Common myeloid progenitor, CD34-positive (primary cell): ENCODE measurements at regions not wholly inside any gene's neighbourhood (a gene's known extent, or its start where the extent isn't known, plus 50 kb on each side); places are given as distances from the start of the nearest gene placed in this dataset.

Experiments used
- CTCF ChIA-PET: fragments of 350-600 bp; sonication (Branson Sonifier 250); formaldehyde crosslinking; loops from one replicate; lab custom pipeline; 2021; ENCODE audit warnings: antibody characterized with exemption; lab: Charles Lee
- POLR2A ChIA-PET: fragments of 350-600 bp; sonication (Branson Sonifier 250); formaldehyde crosslinking; loops from one replicate; lab custom pipeline; 2021; ENCODE audit warnings: antibody characterized with exemption; lab: Charles Lee
- DNase-seq, 3 donors: peaks; one replicate each; pipeline versions ENCODE4 v3.0.0 to v3.0.0-alpha.2; 2013
- H3K27ac ChIP-seq, 2 experiments: 1 replicate in 1 of 2; 2 replicates in 1 of 2; pipeline ENCODE4 v1.7.0; 2013; ENCODE audit warnings: inconsistent platforms in 2 of 2, low read length in 2 of 2, mild to moderate bottlenecking in 2 of 2, low read depth in 1 of 2, moderate library complexity in 1 of 2; ENCODE audit not compliant: severe bottlenecking in 2 of 2, insufficient read depth in 1 of 2, poor library complexity in 1 of 2
- H3K27me3 ChIP-seq, 5 experiments: replicated peaks in 2 of 5; 1 replicate in 3 of 5; 2 replicates in 2 of 5; pipeline versions ENCODE4 v1.6.1 to v1.7.0; 2013; ENCODE audit warnings: low read length in 4 of 5, mild to moderate bottlenecking in 2 of 5, moderate library complexity in 2 of 5, inconsistent platforms in 1 of 5; ENCODE audit not compliant: insufficient read depth in 5 of 5, control insufficient read depth in 4 of 5
- H3K36me3 ChIP-seq, 4 experiments: 1 replicate in 2 of 4; 2 replicates in 2 of 4; pipeline versions ENCODE4 v1.6.1 to v1.7.0; 2013; ENCODE audit warnings: low read length in 3 of 4, control low read depth in 1 of 4, mild to moderate bottlenecking in 1 of 4; ENCODE audit not compliant: control insufficient read depth in 4 of 4, insufficient read depth in 4 of 4
- H3K4me1 ChIP-seq, 4 experiments: 1 replicate in 3 of 4; 2 replicates in 1 of 4; pipeline versions ENCODE4 v1.6.1 to v1.7.1; 2013; ENCODE audit warnings: low read length in 3 of 4, mild to moderate bottlenecking in 3 of 4, control low read depth in 1 of 4, inconsistent platforms in 1 of 4, moderate library complexity in 1 of 4; ENCODE audit not compliant: control insufficient read depth in 4 of 4, insufficient read depth in 4 of 4; ENCODE audit errors: control extremely low read depth in 1 of 4
- H3K4me3 ChIP-seq, 7 experiments: 1 replicate in 4 of 7; 2 replicates in 3 of 7; pipeline versions ENCODE4 v1.5.1 to v1.7.0; 2013; ENCODE audit warnings: mild to moderate bottlenecking in 7 of 7, low read length in 6 of 7, moderate library complexity in 6 of 7, inconsistent platforms in 2 of 7, low read depth in 2 of 7, control low read depth in 1 of 7; ENCODE audit not compliant: insufficient read depth in 4 of 7, control insufficient read depth in 1 of 7; ENCODE audit errors: extremely low read depth in 1 of 7
- H3K9me3 ChIP-seq, 5 experiments: 1 replicate in 4 of 5; 2 replicates in 1 of 5; pipeline versions ENCODE4 v1.6.1 to v1.7.1; 2013; ENCODE audit warnings: low read length in 4 of 5, mild to moderate bottlenecking in 2 of 5, inconsistent platforms in 1 of 5, low read depth in 1 of 5, moderate library complexity in 1 of 5; ENCODE audit not compliant: control insufficient read depth in 4 of 5, insufficient read depth in 2 of 5; ENCODE audit errors: control extremely low read depth in 1 of 5
- WGBS: methylation state at CpG from one replicate; pipeline ENCODE4 v1.1.5; 2013; ENCODE audit not compliant: insufficient coverage; 5-methylcytosine and 5-hydroxymethylcytosine counted together

- no peak overlapping the region for H3K4me3 ChIP-seq
- H3K9me3 ChIP-seq = peaks cover 0 to 10% (median 0%) of the 10 kb centered on the region in 5 experiments
- no CpG with 5 or more reads among the region's 1 CpG for WGBS
- H3K36me3 ChIP-seq = no peaks in the 10 kb centered on the region
- no peak overlapping the region for H3K27ac ChIP-seq
- CTCF ChIA-PET = no interaction called here
- H3K4me1 ChIP-seq = no peaks in the 10 kb centered on the region
- no peaks in the 10 kb centered on the region for H3K27me3 ChIP-seq
- POLR2A ChIA-PET = no interaction called here
- DNase-seq = no peak
Measured at GRCh38 chr5:101948615-101949014, 347.5 kb downstream of the SLCO4C1 start.

- Histone ChIP-seq H3K27me3 (no peaks in the 10 kb centered on the region), H3K4me1 (peaks cover 0 to 2% (median 0%) of the 10 kb centered on the region in 4 experiments), H3K27ac (no peak overlapping the region), H3K36me3 (no peaks in the 10 kb centered on the region), H3K4me3 (no peak overlapping the region), H3K9me3 (peaks cover 0 to 10% (median 0%) of the 10 kb centered on the region in 5 experiments)
- peak; percentile 30 to 86 (median 78) for DNase-seq
- POLR2A ChIA-PET = no interaction called here
- CTCF ChIA-PET = interaction anchor here (1.4 to 3.6 kb wide), 5 partner anchors 11 to 146 kb away, joined by 3 to 47 read pairs (median 10); no protein-coding TSS in a partner anchor
- 100% methylated on average over 1 of the region's 1 CpG for WGBS
Measured at GRCh38 chr5:101943784-101944183, 352.3 kb downstream of the SLCO4C1 start.

- POLR2A ChIA-PET = no interaction called here
- WGBS = 58% methylated on average over 8 of the region's 8 CpGs
Measured at GRCh38 chr5:101942321-101942882, 353.7 kb downstream of the SLCO4C1 start.

GRCh38 chr5:101937041-101937440 lies 359.0 kb downstream of the SLCO4C1 start:
- Histone ChIP-seq H3K36me3 (no peaks in the 10 kb centered on the region), H3K27me3 (no peaks in the 10 kb centered on the region), H3K27ac (no peak overlapping the region), H3K9me3 (no peaks in the 10 kb centered on the region), H3K4me3 (no peak overlapping the region), H3K4me1 (no peaks in the 10 kb centered on the region)
- WGBS = no CpG with 5 or more reads among the region's 2 CpGs
- POLR2A ChIA-PET = no interaction called here
- CTCF ChIA-PET = no interaction called here
- no peak for DNase-seq

More at GRCh38 chr5:101942321-101942882, 353.7 kb downstream of the SLCO4C1 start:
- CTCF ChIA-PET = interaction anchor here (0.8 to 3.6 kb wide), 19 partner anchors 10 to 1177 kb away, joined by 3 to 47 read pairs (median 4); partner anchors contain the start of genes GIN1 and PPIP5K2
- H3K27me3 ChIP-seq = no peaks in the 10 kb centered on the region
- peak; percentile 42 to 74 (median 58) for DNase-seq
- H3K27ac ChIP-seq = no peak overlapping the region
- peaks cover 0 to 10% (median 0%) of the 10 kb centered on the region in 5 experiments for H3K9me3 ChIP-seq
- no peak overlapping the region for H3K4me3 ChIP-seq
- no peaks in the 10 kb centered on the region for H3K36me3 ChIP-seq
- peaks cover 0 to 2% (median 0%) of the 10 kb centered on the region in 4 experiments for H3K4me1 ChIP-seq

GRCh38 chr5:101935086-101935485 lies 361.0 kb downstream of the SLCO4C1 start:
- Histone ChIP-seq H3K4me1 (no peaks in the 10 kb centered on the region), H3K27me3 (no peaks in the 10 kb centered on the region), H3K27ac (no peak overlapping the region), H3K4me3 (no peak overlapping the region), H3K36me3 (no peaks in the 10 kb centered on the region), H3K9me3 (no peaks in the 10 kb centered on the region)
- ChIA-PET POLR2A (no interaction called here), CTCF (no interaction called here)
- no peak for DNase-seq

- CTCF ChIA-PET = no interaction called here
- no peaks in the 10 kb centered on the region for H3K4me1 ChIP-seq
- POLR2A ChIA-PET = no interaction called here
Measured at GRCh38 chr5:101932599-101932998, 363.5 kb downstream of the SLCO4C1 start.

GRCh38 chr5:101929628-101930027 lies 366.5 kb downstream of the SLCO4C1 start:
- Histone ChIP-seq H3K36me3 (no peaks in the 10 kb centered on the region), H3K27me3 (no peaks in the 10 kb centered on the region), H3K9me3 (no peaks in the 10 kb centered on the region), H3K4me1 (no peaks in the 10 kb centered on the region), H3K4me3 (no peak overlapping the region), H3K27ac (no peak overlapping the region)
- DNase-seq = no peak
- CTCF ChIA-PET = no interaction called here
- POLR2A ChIA-PET = no interaction called here

More at GRCh38 chr5:101932599-101932998, 363.5 kb downstream of the SLCO4C1 start:
- no peak for DNase-seq
- no CpG with 5 or more reads among the region's 3 CpGs for WGBS
- no peak overlapping the region for H3K4me3 ChIP-seq
- no peaks in the 10 kb centered on the region for H3K36me3 ChIP-seq
- H3K27me3 ChIP-seq = no peaks in the 10 kb centered on the region
- no peaks in the 10 kb centered on the region for H3K9me3 ChIP-seq
- no peak overlapping the region for H3K27ac ChIP-seq
